Loucy (cell line): ENCODE measurements at regions not wholly inside any gene's neighbourhood (a gene's known extent, or its start where the extent isn't known, plus 50 kb on each side); places are given as distances from the start of the nearest gene placed in this dataset.

Source experiments
- EZH2phosphoT487 ChIP-seq: fragments of 200-600 bp; IDR thresholded peaks from 2 replicates; pipeline ENCODE4 v1.6.1; 2018; ENCODE audit warnings: antibody characterized with exemption, mild to moderate bottlenecking, moderate library complexity, borderline replicate concordance
- TF ChIP-seq, protein P1 (sequence below): fragments of 200-600 bp; sonication (generic); conservative IDR thresholded peaks from 2 replicates; pipeline ENCODE4 v1.5.1; 2014; ENCODE audit warnings: mild to moderate bottlenecking, antibody characterized with exemption, low read length

DNA sequence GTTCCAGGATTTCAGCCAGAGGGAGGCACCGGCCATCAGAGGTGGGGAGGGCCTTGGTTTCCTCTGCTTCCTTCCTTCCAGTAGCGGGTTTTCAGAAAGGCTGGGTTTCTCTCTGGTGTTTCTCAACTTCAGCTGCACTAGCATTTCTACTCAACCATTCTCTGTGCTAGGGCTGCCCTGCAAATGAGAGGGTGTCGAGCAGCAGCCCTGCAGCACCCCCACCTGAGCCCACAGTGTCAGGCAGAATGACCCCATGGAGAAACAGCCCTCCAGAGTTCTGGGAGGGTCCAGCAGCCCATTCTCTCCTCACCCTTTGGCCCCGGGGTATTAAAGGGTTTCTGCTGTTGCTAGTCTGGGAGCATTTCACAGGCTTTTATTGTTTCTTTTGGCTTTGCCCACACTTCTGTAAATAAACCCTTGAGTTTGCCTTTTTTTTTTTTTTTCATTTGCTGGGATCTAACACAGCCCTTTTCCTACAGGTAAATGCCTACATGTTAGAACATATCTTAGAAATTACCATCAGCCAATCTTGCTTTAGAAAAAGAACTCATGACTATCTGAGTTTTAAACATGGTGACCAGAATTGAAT, 151.5 kb upstream of the VIPR2 start:
- TF ChIP-seq, protein P1, sequence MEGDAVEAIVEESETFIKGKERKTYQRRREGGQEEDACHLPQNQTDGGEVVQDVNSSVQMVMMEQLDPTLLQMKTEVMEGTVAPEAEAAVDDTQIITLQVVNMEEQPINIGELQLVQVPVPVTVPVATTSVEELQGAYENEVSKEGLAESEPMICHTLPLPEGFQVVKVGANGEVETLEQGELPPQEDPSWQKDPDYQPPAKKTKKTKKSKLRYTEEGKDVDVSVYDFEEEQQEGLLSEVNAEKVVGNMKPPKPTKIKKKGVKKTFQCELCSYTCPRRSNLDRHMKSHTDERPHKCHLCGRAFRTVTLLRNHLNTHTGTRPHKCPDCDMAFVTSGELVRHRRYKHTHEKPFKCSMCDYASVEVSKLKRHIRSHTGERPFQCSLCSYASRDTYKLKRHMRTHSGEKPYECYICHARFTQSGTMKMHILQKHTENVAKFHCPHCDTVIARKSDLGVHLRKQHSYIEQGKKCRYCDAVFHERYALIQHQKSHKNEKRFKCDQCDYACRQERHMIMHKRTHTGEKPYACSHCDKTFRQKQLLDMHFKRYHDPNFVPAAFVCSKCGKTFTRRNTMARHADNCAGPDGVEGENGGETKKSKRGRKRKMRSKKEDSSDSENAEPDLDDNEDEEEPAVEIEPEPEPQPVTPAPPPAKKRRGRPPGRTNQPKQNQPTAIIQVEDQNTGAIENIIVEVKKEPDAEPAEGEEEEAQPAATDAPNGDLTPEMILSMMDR = no peak
- no peak for TF ChIP-seq EZH2phosphoT487
